WTC11 (cell line): ENCODE measurements at regions not wholly inside any gene's neighbourhood (a gene's known extent, or its start where the extent isn't known, plus 50 kb on each side); places are given as distances from the start of the nearest gene placed in this dataset.

Experiments used
- CTCF ChIP-seq: fragments of 200-600 bp; IDR thresholded peaks from 2 replicates; pipeline ENCODE4 v1.8.0; 2022; ENCODE audit warnings: antibody characterized with exemption
- FOXP1 ChIP-seq: sonication (generic); formaldehyde crosslinking; IDR thresholded peaks from 2 replicates; pipeline ENCODE4 v1.8.0; 2022; ENCODE audit warnings: missing genetic modification reagents, mild to moderate bottlenecking, moderate library complexity, borderline replicate concordance
- SOX15 ChIP-seq: fragments of 250-450 bp; sonication (Bioruptor Pico); IDR thresholded peaks from 2 replicates; pipeline ENCODE4 v1.9.0; 2021; ENCODE audit warnings: mild to moderate bottlenecking
- TF ChIP-seq, protein P1 (sequence below): sonication (generic); formaldehyde crosslinking; IDR thresholded peaks from 2 replicates; pipeline ENCODE4 v1.8.1; 2022; ENCODE audit warnings: low read depth, missing genetic modification reagents, borderline replicate concordance
- TF ChIP-seq, protein P2 (sequence below): sonication (generic); formaldehyde crosslinking; IDR thresholded peaks from 2 replicates; pipeline ENCODE4 v1.8.1; 2023; ENCODE audit warnings: mild to moderate bottlenecking, missing genetic modification reagents

- TF ChIP-seq CTCF (no peak), SOX15 (CRISPR knock-in tag) (no peak), FOXP1 (CRISPR knock-in tag) (no peak)
- TF ChIP-seq, protein P1, sequence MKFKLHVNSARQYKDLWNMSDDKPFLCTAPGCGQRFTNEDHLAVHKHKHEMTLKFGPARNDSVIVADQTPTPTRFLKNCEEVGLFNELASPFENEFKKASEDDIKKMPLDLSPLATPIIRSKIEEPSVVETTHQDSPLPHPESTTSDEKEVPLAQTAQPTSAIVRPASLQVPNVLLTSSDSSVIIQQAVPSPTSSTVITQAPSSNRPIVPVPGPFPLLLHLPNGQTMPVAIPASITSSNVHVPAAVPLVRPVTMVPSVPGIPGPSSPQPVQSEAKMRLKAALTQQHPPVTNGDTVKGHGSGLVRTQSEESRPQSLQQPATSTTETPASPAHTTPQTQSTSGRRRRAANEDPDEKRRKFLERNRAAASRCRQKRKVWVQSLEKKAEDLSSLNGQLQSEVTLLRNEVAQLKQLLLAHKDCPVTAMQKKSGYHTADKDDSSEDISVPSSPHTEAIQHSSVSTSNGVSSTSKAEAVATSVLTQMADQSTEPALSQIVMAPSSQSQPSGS (CRISPR knock-in tag): no peak
- TF ChIP-seq, protein P2, sequence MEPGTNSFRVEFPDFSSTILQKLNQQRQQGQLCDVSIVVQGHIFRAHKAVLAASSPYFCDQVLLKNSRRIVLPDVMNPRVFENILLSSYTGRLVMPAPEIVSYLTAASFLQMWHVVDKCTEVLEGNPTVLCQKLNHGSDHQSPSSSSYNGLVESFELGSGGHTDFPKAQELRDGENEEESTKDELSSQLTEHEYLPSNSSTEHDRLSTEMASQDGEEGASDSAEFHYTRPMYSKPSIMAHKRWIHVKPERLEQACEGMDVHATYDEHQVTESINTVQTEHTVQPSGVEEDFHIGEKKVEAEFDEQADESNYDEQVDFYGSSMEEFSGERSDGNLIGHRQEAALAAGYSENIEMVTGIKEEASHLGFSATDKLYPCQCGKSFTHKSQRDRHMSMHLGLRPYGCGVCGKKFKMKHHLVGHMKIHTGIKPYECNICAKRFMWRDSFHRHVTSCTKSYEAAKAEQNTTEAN (CRISPR knock-in tag): no peak
Observed at GRCh38 chr2:57373530-57373929, 673.1 kb upstream of the VRK2 start.
